Vagina (tissue), 2 donors: ENCODE measurements at regions not wholly inside any gene's neighbourhood (a gene's known extent, or its start where the extent isn't known, plus 50 kb on each side); places are given as distances from the start of the nearest gene placed in this dataset.

Experiments
- POLR2AphosphoS5 ChIP-seq, 2 donors: sonication (generic); formaldehyde crosslinking; IDR thresholded peaks; one replicate each; pipeline ENCODE4 v1.9.0; 2017; ENCODE audit warnings: antibody characterized with exemption in 2 of 2, mild to moderate bottlenecking in 2 of 2, low read depth in 1 of 2; ENCODE audit not compliant: insufficient read depth in 1 of 2
- TF ChIP-seq, protein P1 (sequence below), 3 experiments: fragments of 450-650 bp in 2 of 3; fragments of 200-600 bp in 1 of 3; sonication (generic) in 1 of 3; IDR thresholded peaks; one replicate each; pipeline ENCODE4 v1.5.1; 2017 to 2019; ENCODE audit warnings: antibody characterized with exemption in 3 of 3, mild to moderate bottlenecking in 2 of 3, moderate library complexity in 2 of 3

- no peak for TF ChIP-seq POLR2AphosphoS5 (IDR thresholded peaks at IDR 0.05; ENCODE audit: insufficient read depth in 1 of 2, low read depth in 1 of 2)
- TF ChIP-seq, protein P1, sequence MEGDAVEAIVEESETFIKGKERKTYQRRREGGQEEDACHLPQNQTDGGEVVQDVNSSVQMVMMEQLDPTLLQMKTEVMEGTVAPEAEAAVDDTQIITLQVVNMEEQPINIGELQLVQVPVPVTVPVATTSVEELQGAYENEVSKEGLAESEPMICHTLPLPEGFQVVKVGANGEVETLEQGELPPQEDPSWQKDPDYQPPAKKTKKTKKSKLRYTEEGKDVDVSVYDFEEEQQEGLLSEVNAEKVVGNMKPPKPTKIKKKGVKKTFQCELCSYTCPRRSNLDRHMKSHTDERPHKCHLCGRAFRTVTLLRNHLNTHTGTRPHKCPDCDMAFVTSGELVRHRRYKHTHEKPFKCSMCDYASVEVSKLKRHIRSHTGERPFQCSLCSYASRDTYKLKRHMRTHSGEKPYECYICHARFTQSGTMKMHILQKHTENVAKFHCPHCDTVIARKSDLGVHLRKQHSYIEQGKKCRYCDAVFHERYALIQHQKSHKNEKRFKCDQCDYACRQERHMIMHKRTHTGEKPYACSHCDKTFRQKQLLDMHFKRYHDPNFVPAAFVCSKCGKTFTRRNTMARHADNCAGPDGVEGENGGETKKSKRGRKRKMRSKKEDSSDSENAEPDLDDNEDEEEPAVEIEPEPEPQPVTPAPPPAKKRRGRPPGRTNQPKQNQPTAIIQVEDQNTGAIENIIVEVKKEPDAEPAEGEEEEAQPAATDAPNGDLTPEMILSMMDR (IDR thresholded peaks at IDR 0.05), result no peak
Measured at GRCh38 chr12:115452751-115453281, 768.8 kb upstream of the TBX3 start.
